Lower leg skin (tissue), 4 donors: ENCODE measurements at regions not wholly inside any gene's neighbourhood (a gene's known extent, or its start where the extent isn't known, plus 50 kb on each side); places are given as distances from the start of the nearest gene placed in this dataset.

Experiments
- DNase-seq, 2 donors: peaks; one replicate each; pipeline ENCODE4 v3.0.0-alpha.2; 2019; ENCODE audit warnings: low spot score in 2 of 2
- H3K4me3 ChIP-seq: fragments of 200-600 bp; sonication (generic); 2 replicates; pipeline ENCODE4 v1.5.1; 2017; ENCODE audit warnings: mild to moderate bottlenecking, low read depth; ENCODE audit not compliant: poor library complexity, severe bottlenecking
- POLR2A ChIP-seq, 2 donors: fragments of 450-650 bp; IDR thresholded peaks; one replicate each; pipeline ENCODE4 v1.6.1; 2016 to 2017; ENCODE audit warnings: antibody characterized with exemption in 2 of 2, mild to moderate bottlenecking in 1 of 2, moderate library complexity in 1 of 2
- WGBS, 2 donors: methylation state at CpG; one replicate each; pipeline ENCODE4 v1.1.5; 2018; 5-methylcytosine and 5-hydroxymethylcytosine counted together
- intact Hi-C: fragments of 100-400 bp; cut with DNase I; formaldehyde crosslinking; loops from one replicate; pipeline ENCODE4 v1.15.0; 2023; ENCODE audit warnings: low total_unique reads
- TF ChIP-seq, protein P1 (sequence below), 3 donors: fragments of 450-650 bp; IDR thresholded peaks; one replicate each; pipeline ENCODE4 v1.5.1; 2016; ENCODE audit warnings: antibody characterized with exemption in 3 of 3, mild to moderate bottlenecking in 3 of 3, moderate library complexity in 2 of 3

DNA sequence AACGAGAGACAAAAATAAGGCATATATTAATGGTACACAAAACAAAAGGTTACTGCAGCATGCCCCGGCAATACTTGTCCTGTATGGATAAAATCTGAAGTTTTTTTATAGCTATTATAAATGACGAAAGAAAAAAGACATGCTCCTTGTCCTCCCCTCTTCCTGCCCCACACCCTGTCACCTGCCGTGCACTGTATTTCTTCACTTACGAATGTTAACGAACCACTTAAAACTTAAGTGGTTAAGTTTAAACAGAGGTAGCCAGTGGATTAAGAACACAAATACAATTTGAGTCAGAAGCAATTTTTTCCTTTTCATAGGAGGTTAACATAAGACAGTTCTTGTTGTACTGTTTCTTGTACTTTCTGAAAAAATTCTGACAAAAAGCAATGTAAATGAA, 799.1 kb upstream of the NECTIN3 start:
- TF ChIP-seq POLR2A (IDR thresholded peaks at IDR 0.05), result no peak
- TF ChIP-seq, protein P1, sequence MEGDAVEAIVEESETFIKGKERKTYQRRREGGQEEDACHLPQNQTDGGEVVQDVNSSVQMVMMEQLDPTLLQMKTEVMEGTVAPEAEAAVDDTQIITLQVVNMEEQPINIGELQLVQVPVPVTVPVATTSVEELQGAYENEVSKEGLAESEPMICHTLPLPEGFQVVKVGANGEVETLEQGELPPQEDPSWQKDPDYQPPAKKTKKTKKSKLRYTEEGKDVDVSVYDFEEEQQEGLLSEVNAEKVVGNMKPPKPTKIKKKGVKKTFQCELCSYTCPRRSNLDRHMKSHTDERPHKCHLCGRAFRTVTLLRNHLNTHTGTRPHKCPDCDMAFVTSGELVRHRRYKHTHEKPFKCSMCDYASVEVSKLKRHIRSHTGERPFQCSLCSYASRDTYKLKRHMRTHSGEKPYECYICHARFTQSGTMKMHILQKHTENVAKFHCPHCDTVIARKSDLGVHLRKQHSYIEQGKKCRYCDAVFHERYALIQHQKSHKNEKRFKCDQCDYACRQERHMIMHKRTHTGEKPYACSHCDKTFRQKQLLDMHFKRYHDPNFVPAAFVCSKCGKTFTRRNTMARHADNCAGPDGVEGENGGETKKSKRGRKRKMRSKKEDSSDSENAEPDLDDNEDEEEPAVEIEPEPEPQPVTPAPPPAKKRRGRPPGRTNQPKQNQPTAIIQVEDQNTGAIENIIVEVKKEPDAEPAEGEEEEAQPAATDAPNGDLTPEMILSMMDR (IDR thresholded peaks at IDR 0.05), result no peak
- 64 to 70% methylated on average over 6 of the region's 6 CpGs for WGBS, 2 donors
- intact Hi-C loops, result no loop called here
- H3K4me3 ChIP-seq, result no peak overlapping the region
- no peak for DNase-seq

DNA sequence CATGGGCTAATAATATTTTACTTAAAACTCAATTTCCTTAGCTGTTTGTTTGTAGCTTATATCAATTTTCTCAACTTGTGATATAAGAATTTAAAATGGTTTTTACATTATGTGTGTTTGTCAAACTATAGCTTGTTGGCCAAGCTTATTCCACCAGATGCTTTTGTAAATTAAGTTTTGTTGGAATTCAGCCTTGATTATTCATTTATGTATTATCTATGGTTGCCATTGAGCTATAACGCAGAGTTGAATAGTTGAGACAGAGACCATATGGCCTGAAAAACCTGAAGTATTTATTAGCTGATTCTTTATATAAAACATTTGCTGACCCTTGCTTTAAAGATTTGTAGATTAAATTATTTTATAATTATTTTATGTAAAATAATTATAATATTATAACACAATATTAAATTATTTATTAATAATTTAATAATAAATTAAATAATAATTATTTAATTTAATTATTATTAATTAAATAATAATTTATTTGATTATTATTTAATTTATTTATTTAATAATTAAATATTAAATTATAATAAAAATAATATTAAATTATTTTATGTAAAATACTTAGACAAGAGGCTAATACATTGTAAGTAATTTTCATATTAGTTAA, 779.6 kb upstream of the NECTIN3 start:
- no peak for DNase-seq
- H3K4me3 ChIP-seq, result no peak overlapping the region
- 93 to 95% methylated on average over 1 of the region's 1 CpG for WGBS, 2 donors
- intact Hi-C loops, result no loop called here
- TF ChIP-seq POLR2A (IDR thresholded peaks at IDR 0.05), result no peak

DNA sequence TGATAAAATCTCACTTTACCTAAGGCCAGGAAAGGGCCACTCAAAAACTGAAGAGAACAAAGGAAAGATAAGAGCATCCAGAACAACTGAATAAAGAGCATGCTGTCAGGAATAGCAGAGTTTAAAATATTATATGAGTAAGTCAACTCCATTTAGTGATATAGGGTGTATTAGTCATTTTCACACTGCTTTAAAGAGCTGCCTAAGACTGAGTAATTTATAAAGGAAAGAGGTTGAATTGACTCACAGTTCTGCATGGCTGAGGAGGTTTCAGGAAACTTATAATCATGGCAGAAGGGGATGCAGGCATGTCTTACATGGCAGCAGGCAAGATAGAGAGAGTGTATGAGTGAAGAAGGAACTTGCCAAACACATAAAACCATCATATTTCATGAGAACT, 778.0 kb upstream of the NECTIN3 start:
- intact Hi-C loops, result no loop called here
- TF ChIP-seq POLR2A (IDR thresholded peaks at IDR 0.05), result no peak
- TF ChIP-seq, protein P1 (IDR thresholded peaks at IDR 0.05), result no peak
- no peak for DNase-seq

DNA sequence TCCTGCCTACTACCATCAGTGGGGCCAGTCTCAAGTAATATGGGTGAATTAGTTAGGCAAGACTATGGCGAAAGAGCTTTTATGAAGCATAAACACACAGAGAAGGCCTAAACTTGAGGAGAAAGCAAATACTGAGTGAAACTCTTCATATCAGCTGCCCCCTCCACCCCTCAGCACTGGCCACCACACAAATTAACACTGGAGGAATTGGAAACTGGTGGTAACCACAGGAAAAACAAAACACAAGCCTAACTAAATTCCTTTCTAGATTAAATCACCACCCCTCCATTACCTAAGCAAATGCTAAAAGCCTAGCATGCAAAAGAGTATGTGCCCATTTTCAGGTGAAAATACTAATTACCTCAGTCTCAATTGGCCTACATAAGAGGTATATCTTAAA, 774.7 kb upstream of the NECTIN3 start:
- 93 to 95% methylated on average over 1 of the region's 1 CpG for WGBS, 2 donors
- intact Hi-C loops, result no loop called here
- H3K4me3 ChIP-seq, result no peak overlapping the region
- TF ChIP-seq, protein P1 (IDR thresholded peaks at IDR 0.05), result no peak
- TF ChIP-seq POLR2A (IDR thresholded peaks at IDR 0.05), result no peak
- DNase-seq, result no peak

More for the DNA sequence above, 778.0 kb upstream of the NECTIN3 start:
- H3K4me3 ChIP-seq, result no peak overlapping the region

DNA sequence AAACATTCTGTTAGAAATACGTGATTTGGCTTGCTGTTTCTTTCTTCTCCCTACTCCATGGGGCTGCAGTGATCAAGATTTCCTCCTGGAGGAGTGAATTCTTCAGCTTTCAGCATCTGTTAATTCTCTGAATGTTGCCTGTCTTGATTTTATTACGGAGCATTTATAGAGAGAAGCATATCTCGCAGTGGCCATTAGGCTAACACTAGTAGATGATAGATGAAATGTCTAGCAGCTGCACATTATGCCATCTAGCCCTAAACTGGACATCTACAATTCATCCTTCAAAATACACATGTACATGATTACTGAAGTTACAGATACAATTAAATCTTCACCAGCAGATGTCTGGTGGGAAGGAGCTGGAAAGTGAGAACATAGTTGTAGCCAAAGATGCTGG, 769.8 kb upstream of the NECTIN3 start:
- intact Hi-C loops, result no loop called here
- TF ChIP-seq POLR2A (IDR thresholded peaks at IDR 0.05), result no peak
- TF ChIP-seq, protein P1 (IDR thresholded peaks at IDR 0.05), result no peak
- no peak for DNase-seq
- H3K4me3 ChIP-seq, result no peak overlapping the region
- WGBS, 2 donors, result 55 to 74% methylated on average over 3 of the region's 3 CpGs

DNA sequence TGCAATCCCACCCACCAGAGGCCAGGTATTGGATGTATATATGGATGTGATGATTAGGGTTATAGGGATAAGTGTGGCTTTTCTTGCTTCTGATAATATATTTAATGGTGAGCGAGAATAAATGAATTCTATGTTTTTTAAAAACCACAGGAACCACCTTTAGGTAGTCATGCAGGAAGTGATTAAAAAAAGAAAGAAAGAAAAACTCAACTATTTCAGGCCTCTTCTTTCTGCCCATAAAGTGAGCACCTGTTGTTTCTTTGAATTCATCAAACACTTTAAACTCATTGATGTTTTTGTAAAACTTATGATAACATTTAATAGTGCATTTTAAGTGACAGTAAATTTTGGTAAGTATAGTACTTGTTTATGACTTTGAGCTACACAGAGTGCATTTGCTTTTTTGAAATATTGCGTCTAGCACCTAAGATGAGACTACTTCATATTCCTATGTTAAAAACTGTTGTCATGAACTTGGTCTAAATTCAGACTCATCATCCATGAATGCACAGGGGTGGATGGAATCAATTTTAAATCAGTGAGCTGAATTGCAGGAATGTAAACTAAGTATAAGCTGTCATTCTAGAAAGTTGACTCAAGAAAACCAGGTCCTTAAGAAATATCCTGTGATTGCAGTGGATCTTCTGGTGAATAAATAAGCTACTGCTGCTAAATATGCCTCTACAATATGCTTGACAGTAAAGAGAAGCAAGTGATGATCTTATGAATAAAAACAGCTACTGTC, 764.4 kb upstream of the NECTIN3 start:
- DNase-seq, result no peak
- H3K4me3 ChIP-seq, result no peak overlapping the region
- intact Hi-C loops, result no loop called here
- WGBS, 2 donors, result 86 to 89% methylated on average over 2 of the region's 2 CpGs
- no peak for TF ChIP-seq POLR2A (IDR thresholded peaks at IDR 0.05)
- TF ChIP-seq, protein P1 (IDR thresholded peaks at IDR 0.05), result no peak
